Glutamatergic neuron (in vitro differentiated cells): ENCODE measurements at regions not wholly inside any gene's neighbourhood (a gene's known extent, or its start where the extent isn't known, plus 50 kb on each side); places are given as distances from the start of the nearest gene placed in this dataset.

Source experiments
- DNase-seq: peaks from one replicate; pipeline ENCODE4 v3.0.0; 2022
- H3K27ac Mint-ChIP-seq: one replicate; pipeline ENCODE4 v1.8.0; 2020; ENCODE audit warnings: mild to moderate bottlenecking, mixed read lengths, inconsistent platforms; ENCODE audit not compliant: unreplicated experiment
- H3K27me3 Mint-ChIP-seq: one replicate; pipeline ENCODE4 v1.8.0; 2020; ENCODE audit warnings: mild to moderate bottlenecking, moderate library complexity, mixed read lengths, inconsistent platforms; ENCODE audit not compliant: unreplicated experiment
- H3K36me3 Mint-ChIP-seq: one replicate; pipeline ENCODE4 v1.8.0; 2020; ENCODE audit warnings: mild to moderate bottlenecking, mixed read lengths, inconsistent platforms; ENCODE audit not compliant: unreplicated experiment
- H3K4me1 Mint-ChIP-seq: one replicate; pipeline ENCODE4 v1.8.0; 2020; ENCODE audit warnings: mild to moderate bottlenecking, low read depth, mixed read lengths, inconsistent platforms; ENCODE audit not compliant: unreplicated experiment
- H3K4me3 Mint-ChIP-seq: one replicate; pipeline ENCODE4 v1.8.0; 2020; ENCODE audit warnings: mild to moderate bottlenecking, mixed read lengths, inconsistent platforms; ENCODE audit not compliant: unreplicated experiment
- H3K9me3 Mint-ChIP-seq: one replicate; pipeline ENCODE4 v1.8.0; 2020; ENCODE audit warnings: mild to moderate bottlenecking, moderate library complexity, mixed read lengths, inconsistent platforms; ENCODE audit not compliant: unreplicated experiment
- CTCF ChIP-seq: fragments of 200-600 bp; sonication (generic); IDR thresholded peaks from one replicate; pipeline ENCODE4 v1.5.0; 2021; ENCODE audit not compliant: partially characterized antibody, unreplicated experiment

- no peak for DNase-seq
- Mint-ChIP-seq H3K36me3 (peaks cover under 1% of the 10 kb centered on the region), H3K27me3 (peaks cover 4% of the 10 kb centered on the region), H3K4me3 (no peak overlapping the region), H3K4me1 (peaks cover 6% of the 10 kb centered on the region), H3K9me3 (peaks cover 4% of the 10 kb centered on the region), H3K27ac (no peak overlapping the region)
- no peak for TF ChIP-seq CTCF
Observed at GRCh38 chr15:98596885-98597392, 51.4 kb upstream of the IGF1R start.

- no peak overlapping the region for H3K27ac Mint-ChIP-seq
- H3K36me3 Mint-ChIP-seq = peaks cover 3% of the 10 kb centered on the region
- peaks cover 4% of the 10 kb centered on the region for H3K9me3 Mint-ChIP-seq
- no peak for TF ChIP-seq CTCF
- H3K4me1 Mint-ChIP-seq = peaks cover 6% of the 10 kb centered on the region
- H3K27me3 Mint-ChIP-seq = peaks cover 3% of the 10 kb centered on the region
- no peak for DNase-seq
- no peak overlapping the region for H3K4me3 Mint-ChIP-seq
Observed at GRCh38 chr15:98597666-98598065, 50.7 kb upstream of the IGF1R start.
